Activated naive CD4-positive, alpha-beta T cell treated with anti-CD3 and anti-CD28 coated beads, Interleukin-2, amount 10 ng/mL, durations not matched to agents 7 days and 5 days (primary cell): ENCODE measurements at regions not wholly inside any gene's neighbourhood (a gene's known extent, or its start where the extent isn't known, plus 50 kb on each side); places are given as distances from the start of the nearest gene placed in this dataset.

Source experiments
- CTCF ChIA-PET: fragments of 350-600 bp; sonication (Branson Sonifier 250); formaldehyde crosslinking; loops from one replicate; lab custom pipeline; 2021; ENCODE audit warnings: antibody characterized with exemption; lab: Charles Lee
- DNase-seq: peaks from one replicate; pipeline ENCODE4 v3.0.0-alpha.2; 2020
- H3K27ac Mint-ChIP-seq: one replicate; pipeline ENCODE4 v1.8.0; 2021; ENCODE audit warnings: mild to moderate bottlenecking, moderate library complexity, mixed read lengths
- H3K27me3 Mint-ChIP-seq: one replicate; pipeline ENCODE4 v1.8.0; 2021; ENCODE audit warnings: mild to moderate bottlenecking, mixed read lengths
- H3K36me3 Mint-ChIP-seq: one replicate; pipeline ENCODE4 v1.8.0; 2021; ENCODE audit warnings: mixed read lengths
- H3K4me1 Mint-ChIP-seq: one replicate; pipeline ENCODE4 v1.8.0; 2021; ENCODE audit warnings: mixed read lengths
- H3K4me3 Mint-ChIP-seq: one replicate; pipeline ENCODE4 v1.8.0; 2021; ENCODE audit warnings: mild to moderate bottlenecking, moderate library complexity, mixed read lengths
- H3K9me3 Mint-ChIP-seq: one replicate; pipeline ENCODE4 v1.8.0; 2021; ENCODE audit warnings: mixed read lengths

DNA sequence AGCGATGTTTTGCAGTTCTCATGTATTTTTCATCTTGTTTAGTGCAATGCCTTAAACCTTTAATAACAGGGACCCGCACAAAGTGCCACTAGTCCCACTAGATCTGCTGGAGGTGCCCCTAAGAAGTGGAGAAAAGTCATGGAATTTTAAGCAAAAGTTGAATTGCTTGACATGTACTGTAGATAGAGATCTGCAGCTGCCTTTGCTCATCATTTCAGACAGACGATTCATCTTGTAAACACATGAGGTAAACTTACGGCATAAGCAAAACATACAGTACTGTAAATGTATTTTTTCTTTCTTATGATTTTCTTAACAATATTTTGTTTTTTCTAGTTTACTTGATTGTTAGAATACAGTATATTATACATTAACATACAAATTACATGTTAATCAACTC, 295.6 kb downstream of the CASP12 start:
- Mint-ChIP-seq H3K4me1 (no peaks in the 10 kb centered on the region), H3K9me3 (peaks cover 24% of the 10 kb centered on the region), H3K4me3 (no peak overlapping the region), H3K27me3 (peaks cover 3% of the 10 kb centered on the region), H3K36me3 (no peaks in the 10 kb centered on the region), H3K27ac (no peak overlapping the region)
- no peak for DNase-seq
- CTCF ChIA-PET: no interaction called here

DNA sequence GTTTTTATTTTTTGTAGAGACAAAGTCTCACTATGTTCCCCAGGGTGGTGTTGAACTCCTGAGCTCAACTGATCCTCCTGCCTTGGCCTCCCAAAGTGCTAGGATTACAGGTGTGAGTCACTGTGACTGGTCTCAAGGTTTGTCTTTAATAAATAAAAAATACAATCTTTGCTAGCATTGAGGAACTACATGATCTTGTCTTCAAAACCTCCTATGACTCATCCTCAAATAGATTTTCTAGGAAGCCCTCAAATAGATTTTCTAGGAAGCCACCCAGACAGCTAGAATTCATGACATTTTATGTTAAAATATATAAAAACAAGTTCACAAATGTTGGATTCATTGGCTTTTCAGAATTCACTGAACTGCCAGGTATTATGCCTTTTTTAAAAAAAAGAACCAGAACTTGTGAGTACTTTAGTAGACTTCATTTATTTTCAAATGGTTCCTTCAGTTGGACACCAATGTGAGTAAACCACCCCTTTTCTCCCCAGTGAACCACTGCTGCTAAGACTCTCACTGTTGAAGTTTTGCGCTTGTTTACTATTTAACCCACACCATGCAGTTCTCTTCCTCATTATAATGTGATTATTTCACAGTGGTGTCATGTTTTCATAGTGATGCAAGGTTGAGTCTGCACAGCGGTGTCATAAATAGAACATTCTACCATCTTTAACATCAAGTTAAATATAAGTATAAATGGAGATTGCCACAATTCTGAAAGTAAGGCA, 303.9 kb downstream of the CASP12 start:
- DNase-seq: no peak
- H3K27me3 Mint-ChIP-seq: no peaks in the 10 kb centered on the region
- CTCF ChIA-PET: no interaction called here
- H3K9me3 Mint-ChIP-seq: peaks cover 3% of the 10 kb centered on the region
- no peak overlapping the region for H3K4me3 Mint-ChIP-seq
- peak overlapping the region; percentile 66 for H3K27ac Mint-ChIP-seq
- H3K4me1 Mint-ChIP-seq: peaks cover 16% of the 10 kb centered on the region
- H3K36me3 Mint-ChIP-seq: no peaks in the 10 kb centered on the region

DNA sequence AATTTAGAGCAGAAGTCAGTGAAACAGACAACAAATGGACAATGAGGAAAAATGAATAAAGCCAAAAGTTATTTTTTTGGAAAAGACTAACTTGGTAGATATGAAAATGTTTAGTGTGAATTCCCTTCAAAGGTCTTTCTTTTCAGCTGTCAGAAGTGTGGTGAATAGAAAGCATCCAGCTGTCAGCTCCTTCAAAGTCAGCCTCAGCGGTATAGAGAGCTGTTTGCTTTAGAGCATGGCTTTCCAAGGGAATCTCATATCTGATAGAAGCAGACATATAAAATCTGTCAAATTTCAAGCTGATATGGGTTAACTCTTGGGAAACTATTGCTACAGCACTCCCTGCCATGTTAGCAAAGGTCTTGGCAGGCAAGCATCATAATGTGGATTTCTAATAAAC, 309.3 kb downstream of the CASP12 start:
- Mint-ChIP-seq H3K4me1 (peaks cover 4% of the 10 kb centered on the region), H3K9me3 (no peaks in the 10 kb centered on the region), H3K27ac (no peak overlapping the region), H3K36me3 (no peaks in the 10 kb centered on the region), H3K27me3 (peaks cover 8% of the 10 kb centered on the region), H3K4me3 (no peak overlapping the region)
- CTCF ChIA-PET: no interaction called here
- DNase-seq: no peak

DNA sequence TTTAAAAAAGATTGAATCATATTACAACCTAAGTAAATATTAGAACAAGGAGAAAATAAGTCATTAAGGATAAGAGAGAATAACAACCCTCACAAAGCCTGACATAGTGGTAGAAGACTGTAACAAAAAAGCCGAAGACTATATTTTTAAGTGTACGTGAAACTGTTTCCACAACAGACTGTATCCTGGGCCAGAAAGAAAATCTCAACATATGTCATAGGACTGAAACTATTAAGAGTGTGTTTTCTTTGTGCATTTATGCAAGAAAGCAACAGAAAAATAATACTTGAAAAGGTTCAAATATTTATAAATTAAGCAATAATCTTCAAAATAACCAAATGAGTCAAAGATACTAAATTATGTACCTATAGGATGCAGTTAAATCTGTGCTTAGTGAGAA, 309.8 kb downstream of the CASP12 start:
- Mint-ChIP-seq H3K4me1 (no peaks in the 10 kb centered on the region), H3K9me3 (no peaks in the 10 kb centered on the region), H3K36me3 (no peaks in the 10 kb centered on the region), H3K27ac (no peak overlapping the region), H3K27me3 (peaks cover 12% of the 10 kb centered on the region), H3K4me3 (no peak overlapping the region)
- no peak for DNase-seq
- CTCF ChIA-PET: no interaction called here

DNA sequence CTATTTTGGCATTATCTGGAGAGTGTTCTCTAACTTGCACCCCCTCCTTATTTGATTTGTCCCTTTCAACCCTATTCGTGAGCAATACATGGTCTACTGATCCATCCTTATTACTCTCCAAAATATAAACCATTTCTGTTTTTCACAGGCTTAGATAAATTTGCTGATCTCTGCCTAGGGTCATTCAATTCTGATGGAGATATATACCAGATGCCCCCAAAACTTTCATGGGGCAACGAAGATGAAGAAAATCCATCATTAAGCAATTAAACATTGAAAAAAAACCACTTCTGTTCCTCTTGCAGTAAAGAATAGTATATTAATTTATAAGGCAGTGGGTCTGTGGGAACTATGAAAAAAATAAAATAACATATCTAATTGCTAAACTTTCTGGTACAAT, 313.4 kb downstream of the CASP12 start:
- H3K4me3 Mint-ChIP-seq: no peak overlapping the region
- no peaks in the 10 kb centered on the region for H3K9me3 Mint-ChIP-seq
- CTCF ChIA-PET: no interaction called here
- H3K27me3 Mint-ChIP-seq: peaks cover 15% of the 10 kb centered on the region
- no peak overlapping the region for H3K27ac Mint-ChIP-seq
- no peaks in the 10 kb centered on the region for H3K36me3 Mint-ChIP-seq
- DNase-seq: no peak
- no peaks in the 10 kb centered on the region for H3K4me1 Mint-ChIP-seq

DNA sequence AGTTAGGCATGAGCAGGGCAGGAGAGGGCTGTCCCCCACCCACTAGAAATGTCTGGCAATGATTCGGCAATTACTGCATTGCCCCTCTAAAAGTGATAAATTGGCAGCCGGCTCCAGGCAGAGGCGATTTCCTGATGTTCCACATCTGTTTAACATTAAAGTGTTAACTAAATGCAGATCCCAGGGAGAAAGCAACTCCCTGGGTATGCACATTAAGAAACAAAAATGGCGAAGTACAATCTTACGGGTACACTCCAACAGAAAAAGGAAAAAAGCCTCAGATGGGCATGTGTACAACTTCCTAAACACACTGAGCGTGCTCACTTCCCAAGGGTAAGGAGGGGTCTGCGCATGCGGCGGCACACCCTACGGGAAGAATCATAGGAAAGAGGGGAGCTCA, 314.4 kb downstream of the CASP12 start:
- Mint-ChIP-seq H3K27me3 (peaks cover 15% of the 10 kb centered on the region), H3K9me3 (no peaks in the 10 kb centered on the region)

DNA sequence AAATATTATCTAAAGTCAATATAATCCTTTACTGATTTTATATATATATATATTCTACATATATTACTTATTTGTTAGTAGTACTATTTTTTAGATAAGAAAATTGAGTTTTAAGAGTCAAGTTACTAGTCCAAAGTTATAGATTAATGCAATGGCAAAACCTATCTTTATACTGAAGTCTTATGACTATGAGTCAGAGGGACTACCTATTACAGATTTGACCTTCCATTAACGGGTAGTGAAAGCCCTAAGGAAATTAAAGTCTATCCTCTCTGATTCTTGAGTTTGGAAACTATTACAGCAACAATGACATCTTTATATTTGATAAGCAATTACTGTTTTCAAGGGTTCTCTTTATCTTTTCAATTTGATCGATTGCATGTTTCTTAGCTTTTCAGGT, 315.8 kb downstream of the CASP12 start:
- no peaks in the 10 kb centered on the region for H3K36me3 Mint-ChIP-seq
- no peaks in the 10 kb centered on the region for H3K4me1 Mint-ChIP-seq
- CTCF ChIA-PET: no interaction called here
- DNase-seq: no peak
- no peak overlapping the region for H3K27ac Mint-ChIP-seq
- no peaks in the 10 kb centered on the region for H3K9me3 Mint-ChIP-seq
- H3K4me3 Mint-ChIP-seq: no peak overlapping the region
- peaks cover 15% of the 10 kb centered on the region for H3K27me3 Mint-ChIP-seq

More for the DNA sequence above, 314.4 kb downstream of the CASP12 start:
- DNase-seq: no peak
- Mint-ChIP-seq H3K4me1 (no peaks in the 10 kb centered on the region), H3K27ac (no peak overlapping the region), H3K4me3 (no peak overlapping the region), H3K36me3 (no peaks in the 10 kb centered on the region)
- CTCF ChIA-PET: no interaction called here

DNA sequence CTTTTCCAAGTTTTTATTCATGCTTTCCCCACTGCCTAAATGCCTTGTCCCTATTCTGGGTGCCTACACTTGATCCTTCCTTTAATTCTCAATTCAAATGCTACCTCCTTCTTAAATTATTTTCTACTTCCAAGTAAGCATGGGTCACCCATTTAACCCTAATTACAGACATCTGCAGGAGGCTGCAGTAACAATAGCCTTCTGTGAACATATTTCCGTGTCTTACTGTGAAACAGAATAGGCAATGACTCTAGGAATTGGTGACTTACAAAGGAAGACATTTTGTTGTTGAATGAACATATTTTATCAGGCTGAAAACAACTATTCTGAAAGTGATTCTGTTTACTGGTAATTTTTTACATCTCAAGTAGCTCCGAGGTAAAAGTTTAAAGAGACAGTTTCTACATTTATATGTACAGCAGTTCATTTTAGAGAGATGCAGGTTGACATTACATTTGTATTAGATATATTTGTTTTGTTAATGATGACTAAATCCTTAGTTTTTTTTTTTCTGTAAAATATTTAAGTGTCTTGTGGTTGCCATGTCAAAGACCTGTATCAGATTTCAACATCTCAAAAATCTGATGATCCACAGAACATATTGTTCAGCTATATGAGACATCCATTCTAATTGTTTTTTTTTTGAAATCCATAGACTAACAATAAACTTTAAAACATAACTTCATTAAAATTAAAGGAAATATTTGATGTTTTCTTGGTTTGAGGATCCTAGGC, 316.8 kb downstream of the CASP12 start:
- Mint-ChIP-seq H3K27me3 (peaks cover 15% of the 10 kb centered on the region), H3K4me1 (no peaks in the 10 kb centered on the region), H3K9me3 (no peaks in the 10 kb centered on the region), H3K4me3 (no peak overlapping the region), H3K36me3 (no peaks in the 10 kb centered on the region), H3K27ac (no peak overlapping the region)
- no peak for DNase-seq
- CTCF ChIA-PET: no interaction called here

DNA sequence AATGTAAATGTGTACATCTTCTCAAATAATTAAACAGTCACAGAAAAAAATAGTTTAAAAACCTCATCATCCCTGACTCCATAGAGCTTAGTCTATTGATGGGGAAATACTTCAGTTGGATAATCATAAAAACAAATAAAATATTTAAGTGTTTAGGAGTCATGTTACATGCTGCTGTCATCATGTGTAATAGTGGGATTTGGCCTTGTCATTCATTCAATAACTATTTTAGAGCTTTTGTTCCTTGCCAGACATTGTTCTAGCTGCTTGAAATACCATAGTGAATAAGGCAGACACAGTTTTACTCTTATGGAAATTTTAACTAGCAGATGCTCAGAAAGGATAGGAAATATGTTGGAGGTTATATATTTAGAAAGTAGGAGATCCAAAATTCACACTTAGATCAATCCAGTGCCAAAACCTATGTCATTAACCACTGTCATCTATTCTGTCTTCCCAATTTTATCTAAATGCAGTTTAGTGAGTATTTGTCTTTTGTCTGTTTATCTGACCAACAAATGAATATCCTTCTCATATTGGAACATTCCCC, 324.7 kb downstream of the CASP12 start:
- CTCF ChIA-PET: no interaction called here
- H3K4me3 Mint-ChIP-seq: no peak overlapping the region
- H3K4me1 Mint-ChIP-seq: no peaks in the 10 kb centered on the region
- DNase-seq: no peak
- H3K27me3 Mint-ChIP-seq: peaks cover 3% of the 10 kb centered on the region
- H3K36me3 Mint-ChIP-seq: no peaks in the 10 kb centered on the region
- H3K9me3 Mint-ChIP-seq: peaks cover 2% of the 10 kb centered on the region
- H3K27ac Mint-ChIP-seq: no peak overlapping the region

DNA sequence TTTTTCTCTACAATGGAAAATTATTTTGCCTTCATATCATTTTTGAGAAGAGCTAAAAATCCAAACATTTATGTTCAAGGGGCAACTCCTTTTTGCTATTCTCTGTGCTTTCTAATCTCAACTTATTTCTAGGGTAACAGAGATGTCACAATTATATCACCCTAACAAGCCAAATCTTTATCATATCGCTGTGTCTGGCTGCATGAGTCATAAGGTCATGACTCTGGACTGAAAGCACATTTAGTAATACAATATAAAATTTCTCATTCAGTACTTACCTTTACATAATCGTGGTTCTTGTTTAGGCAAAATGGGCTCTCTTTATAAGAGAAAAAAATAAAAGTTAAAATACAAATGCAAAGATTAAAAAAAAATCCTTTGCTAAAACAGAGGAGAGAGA, 326.0 kb downstream of the CASP12 start:
- CTCF ChIA-PET: no interaction called here
- H3K36me3 Mint-ChIP-seq: no peaks in the 10 kb centered on the region
- H3K9me3 Mint-ChIP-seq: peaks cover 2% of the 10 kb centered on the region
- H3K27me3 Mint-ChIP-seq: peaks cover 3% of the 10 kb centered on the region
- no peaks in the 10 kb centered on the region for H3K4me1 Mint-ChIP-seq
- no peak overlapping the region for H3K27ac Mint-ChIP-seq
- DNase-seq: no peak
- no peak overlapping the region for H3K4me3 Mint-ChIP-seq

DNA sequence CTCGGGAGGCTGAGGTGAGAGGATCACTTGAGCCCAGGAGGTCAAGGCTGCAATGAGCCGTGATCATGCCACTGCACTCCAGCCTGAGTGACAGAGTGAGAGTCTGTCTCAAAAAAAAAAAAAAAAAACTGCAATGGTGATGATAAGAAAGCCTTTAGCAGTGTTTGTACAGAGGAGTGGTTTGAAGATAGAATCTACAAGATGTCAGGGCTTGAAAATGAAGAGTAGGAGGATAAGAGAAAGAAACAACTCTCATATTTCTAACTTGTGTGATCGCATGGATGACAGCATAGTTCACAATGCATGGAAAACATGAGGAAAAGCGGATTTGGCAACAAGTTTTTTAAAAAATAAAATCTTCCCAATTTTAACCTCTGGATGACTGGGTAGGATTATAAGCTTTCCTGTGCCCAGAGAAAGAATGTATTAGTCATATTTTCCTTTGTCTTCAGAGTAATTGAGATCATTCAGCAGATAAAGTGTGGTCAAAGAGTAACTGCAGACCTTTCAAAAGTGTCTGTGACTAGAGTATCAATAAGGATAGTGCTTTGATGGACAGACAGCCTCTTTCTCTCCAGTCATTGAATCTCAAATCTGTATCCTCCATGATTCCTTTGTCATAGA, 328.1 kb downstream of the CASP12 start:
- H3K36me3 Mint-ChIP-seq: no peaks in the 10 kb centered on the region
- peaks cover 4% of the 10 kb centered on the region for H3K9me3 Mint-ChIP-seq
- H3K4me1 Mint-ChIP-seq: no peaks in the 10 kb centered on the region
- H3K27ac Mint-ChIP-seq: no peak overlapping the region
- CTCF ChIA-PET: interaction anchor here (0.5 kb wide), 1 partner anchor 1164 kb away, joined by 3 read pairs; no protein-coding TSS in a partner anchor
- H3K4me3 Mint-ChIP-seq: no peak overlapping the region
- no peak for DNase-seq
- H3K27me3 Mint-ChIP-seq: no peaks in the 10 kb centered on the region

DNA sequence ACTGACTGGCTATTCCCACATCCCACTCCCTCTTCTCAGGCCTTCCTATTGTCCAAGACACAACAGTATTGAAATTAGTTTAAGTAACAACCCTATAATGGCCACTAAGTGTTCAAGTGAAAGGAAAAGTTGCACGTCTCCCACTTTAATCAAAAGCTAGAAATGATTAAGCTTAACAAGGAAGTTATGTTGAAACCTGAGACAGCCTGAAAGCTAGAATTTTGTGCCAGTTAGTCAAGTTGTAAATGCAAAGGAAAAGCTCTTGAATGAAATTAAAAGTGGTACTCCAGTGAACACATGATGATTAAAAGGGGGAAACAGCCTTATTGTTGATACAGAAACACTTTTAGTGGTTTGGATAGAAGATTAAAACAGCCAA, 332.7 kb downstream of the CASP12 start:
- no peaks in the 10 kb centered on the region for H3K4me1 Mint-ChIP-seq
- no peak for DNase-seq
- H3K9me3 Mint-ChIP-seq: peaks cover 8% of the 10 kb centered on the region
- H3K27me3 Mint-ChIP-seq: no peaks in the 10 kb centered on the region
- H3K4me3 Mint-ChIP-seq: no peak overlapping the region
- no peaks in the 10 kb centered on the region for H3K36me3 Mint-ChIP-seq
- no peak overlapping the region for H3K27ac Mint-ChIP-seq
- CTCF ChIA-PET: no interaction called here

DNA sequence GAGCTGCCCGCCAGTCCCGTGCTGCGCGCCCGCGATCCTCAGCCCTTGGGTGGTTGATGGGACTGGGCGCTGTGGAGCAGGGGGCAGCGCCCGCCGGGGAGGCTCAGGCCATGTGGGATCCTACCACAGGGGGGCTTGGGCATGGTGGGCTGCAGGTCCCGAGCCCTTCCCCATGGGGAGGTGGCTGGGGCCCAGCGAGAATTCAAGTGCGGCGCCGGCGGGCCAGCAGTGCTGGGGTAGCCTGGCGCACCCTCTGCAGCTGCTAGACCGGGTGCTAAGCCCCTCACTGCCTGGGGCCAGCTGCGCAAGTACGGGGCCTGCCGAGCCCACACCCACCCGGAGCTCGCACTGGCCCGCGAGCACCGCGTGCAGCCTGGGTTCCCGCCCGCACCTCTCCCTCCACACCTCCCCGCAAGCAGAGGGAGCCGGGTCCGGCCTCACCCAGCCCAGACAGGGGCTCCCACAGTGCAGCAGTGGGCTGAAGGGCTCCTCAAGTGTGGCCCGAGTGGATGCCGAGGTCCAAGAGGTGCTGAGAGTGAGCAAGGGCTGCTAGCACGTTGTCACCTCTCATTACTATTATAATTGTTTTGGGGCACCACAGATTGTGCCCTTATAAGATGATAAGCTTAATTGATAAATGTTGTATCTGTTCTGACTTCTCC, 333.2 kb downstream of the CASP12 start:
- CTCF ChIA-PET: no interaction called here
- H3K9me3 Mint-ChIP-seq: peaks cover 8% of the 10 kb centered on the region
- H3K36me3 Mint-ChIP-seq: no peaks in the 10 kb centered on the region
- H3K4me1 Mint-ChIP-seq: no peaks in the 10 kb centered on the region
- H3K27me3 Mint-ChIP-seq: no peaks in the 10 kb centered on the region
- H3K4me3 Mint-ChIP-seq: no peak overlapping the region
- no peak overlapping the region for H3K27ac Mint-ChIP-seq
- no peak for DNase-seq

DNA sequence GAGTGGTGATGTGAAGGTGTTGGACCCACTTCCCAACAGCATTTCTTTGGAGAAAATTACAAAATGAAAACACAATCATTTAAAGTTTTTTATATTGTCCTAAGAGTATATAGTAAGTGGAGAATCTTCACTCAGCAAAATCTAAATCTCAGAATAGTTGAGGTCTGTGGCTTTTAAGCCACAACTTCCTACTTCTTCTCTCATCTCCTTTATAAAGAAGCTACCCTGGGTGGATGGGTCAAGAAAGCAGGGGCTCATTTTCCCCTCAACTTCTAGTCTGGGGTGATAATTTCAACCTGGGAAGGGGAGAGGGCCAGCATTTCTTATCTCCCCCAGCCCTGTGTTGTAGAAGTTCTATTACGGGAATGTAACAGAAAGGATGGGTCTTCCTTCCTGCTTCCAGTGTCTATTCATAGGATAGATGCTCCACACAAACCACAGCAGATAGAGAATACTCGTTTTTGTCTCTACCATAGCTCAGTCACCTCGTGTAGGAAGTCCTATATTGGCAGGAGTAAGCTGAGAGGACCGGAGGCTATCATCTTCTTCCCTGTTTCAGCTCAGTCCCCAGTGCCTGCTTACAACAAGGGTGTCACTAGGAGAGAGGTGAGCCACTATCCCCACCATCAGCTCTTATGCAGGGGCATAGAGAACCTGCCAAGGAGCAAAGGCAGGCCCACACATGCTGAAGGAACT, 341.5 kb downstream of the CASP12 start:
- no peak for DNase-seq
- H3K4me1 Mint-ChIP-seq: peaks cover 15% of the 10 kb centered on the region
- no peaks in the 10 kb centered on the region for H3K9me3 Mint-ChIP-seq
- peaks cover 14% of the 10 kb centered on the region for H3K27me3 Mint-ChIP-seq
- no peak overlapping the region for H3K27ac Mint-ChIP-seq
- no peak overlapping the region for H3K4me3 Mint-ChIP-seq
- no peaks in the 10 kb centered on the region for H3K36me3 Mint-ChIP-seq
- CTCF ChIA-PET: interaction anchor here (1.3 kb wide), 1 partner anchor 9 kb away, joined by 3 read pairs; no protein-coding TSS in a partner anchor
